Muscle layer of colon (tissue), 2 donors: ENCODE measurements at regions not wholly inside any gene's neighbourhood (a gene's known extent, or its start where the extent isn't known, plus 50 kb on each side); places are given as distances from the start of the nearest gene placed in this dataset.

ENCODE experiments used
- H3K27ac ChIP-seq: one replicate; pipeline ENCODE4 v1.7.0; 2013; ENCODE audit warnings: low read depth, mild to moderate bottlenecking, low read length, moderate library complexity
- H3K27me3 ChIP-seq, 2 donors: one replicate each; pipeline ENCODE4 v1.7.0; 2013; ENCODE audit warnings: low read length in 2 of 2, mild to moderate bottlenecking in 2 of 2; ENCODE audit not compliant: insufficient read depth in 2 of 2, control insufficient read depth in 1 of 2
- H3K36me3 ChIP-seq: one replicate; pipeline ENCODE4 v1.7.0; 2013; ENCODE audit warnings: mild to moderate bottlenecking, low read length; ENCODE audit not compliant: insufficient read depth
- H3K4me1 ChIP-seq: one replicate; pipeline ENCODE4 v1.7.0; 2013; ENCODE audit warnings: mild to moderate bottlenecking, low read length; ENCODE audit not compliant: insufficient read depth
- H3K4me3 ChIP-seq, 2 donors: one replicate each; pipeline ENCODE4 v1.7.0; 2013; ENCODE audit warnings: low read length in 2 of 2, low read depth in 1 of 2, mild to moderate bottlenecking in 1 of 2, moderate library complexity in 1 of 2
- H3K9ac ChIP-seq: one replicate; pipeline ENCODE4 v1.7.0; 2013; ENCODE audit warnings: low read length
- H3K9me3 ChIP-seq: one replicate; pipeline ENCODE4 v1.7.0; 2013; ENCODE audit warnings: mild to moderate bottlenecking, low read length
- donor health status: abdominal sarcoma.
- donor health status: Adenocarcinoma of cecum.

GRCh38 chr16:49078571-49078970 lies 203.1 kb downstream of the CBLN1 start:
- Histone ChIP-seq H3K27ac (no peak overlapping the region), H3K27me3 (no peaks in the 10 kb centered on the region), H3K4me1 (no peaks in the 10 kb centered on the region), H3K9ac (no peak overlapping the region), H3K36me3 (no peaks in the 10 kb centered on the region), H3K9me3 (no peaks in the 10 kb centered on the region), H3K4me3 (no peak overlapping the region)

- Histone ChIP-seq H3K27me3 (no peaks in the 10 kb centered on the region), H3K9me3 (no peaks in the 10 kb centered on the region), H3K4me1 (no peaks in the 10 kb centered on the region), H3K4me3 (no peak overlapping the region), H3K36me3 (no peaks in the 10 kb centered on the region), H3K9ac (no peak overlapping the region), H3K27ac (no peak overlapping the region)
Measured at GRCh38 chr16:49078104-49078503, 203.5 kb downstream of the CBLN1 start.

- Histone ChIP-seq H3K27ac (no peak overlapping the region), H3K4me3 (no peak overlapping the region), H3K9me3 (no peaks in the 10 kb centered on the region), H3K4me1 (no peaks in the 10 kb centered on the region), H3K9ac (no peak overlapping the region), H3K36me3 (no peaks in the 10 kb centered on the region), H3K27me3 (no peaks in the 10 kb centered on the region)
Measured at GRCh38 chr16:49075709-49076108, 205.9 kb downstream of the CBLN1 start.

GRCh38 chr16:49068224-49068623 lies 213.4 kb downstream of the CBLN1 start:
- Histone ChIP-seq H3K27ac (no peak overlapping the region), H3K9ac (no peak overlapping the region), H3K4me3 (no peak overlapping the region), H3K36me3 (no peaks in the 10 kb centered on the region), H3K4me1 (no peaks in the 10 kb centered on the region), H3K9me3 (no peaks in the 10 kb centered on the region), H3K27me3 (no peaks in the 10 kb centered on the region)

GRCh38 chr16:49067776-49068175 lies 213.9 kb downstream of the CBLN1 start:
- no peak overlapping the region for H3K4me3 ChIP-seq
- no peaks in the 10 kb centered on the region for H3K4me1 ChIP-seq
- no peaks in the 10 kb centered on the region for H3K9me3 ChIP-seq
- H3K27ac ChIP-seq = no peak overlapping the region
- H3K36me3 ChIP-seq = no peaks in the 10 kb centered on the region
- no peak overlapping the region for H3K9ac ChIP-seq
- no peaks in the 10 kb centered on the region for H3K27me3 ChIP-seq

- Histone ChIP-seq H3K27ac (no peak overlapping the region), H3K9ac (no peak overlapping the region), H3K27me3 (no peaks in the 10 kb centered on the region), H3K4me3 (no peak overlapping the region), H3K36me3 (no peaks in the 10 kb centered on the region), H3K4me1 (no peaks in the 10 kb centered on the region), H3K9me3 (no peaks in the 10 kb centered on the region)
Measured at GRCh38 chr16:49061137-49061714, 220.4 kb downstream of the CBLN1 start.

DNA sequence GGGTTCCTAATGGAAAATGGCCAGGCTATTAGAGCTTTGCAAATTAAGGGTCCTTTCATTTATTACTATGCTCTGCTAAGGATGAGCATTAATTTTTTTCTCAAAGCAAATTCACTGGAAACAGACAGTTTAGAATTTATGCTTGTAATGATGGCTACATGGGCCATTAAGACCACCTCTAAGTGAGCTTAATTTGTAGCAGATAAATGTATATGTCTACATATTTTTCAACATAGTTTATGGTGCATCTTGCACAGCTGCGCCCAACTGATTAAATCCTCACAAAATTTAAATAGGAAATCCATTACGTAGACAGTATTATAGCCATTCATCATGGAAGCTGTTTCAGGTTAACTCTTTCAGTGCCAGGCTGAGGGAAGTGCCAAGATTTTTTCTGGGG lies 220.9 kb downstream of the CBLN1 start:
- Histone ChIP-seq H3K36me3 (no peaks in the 10 kb centered on the region), H3K27me3 (no peaks in the 10 kb centered on the region), H3K4me1 (no peaks in the 10 kb centered on the region), H3K27ac (no peak overlapping the region), H3K9ac (no peak overlapping the region), H3K9me3 (no peaks in the 10 kb centered on the region), H3K4me3 (no peak overlapping the region)

- no peaks in the 10 kb centered on the region for H3K27me3 ChIP-seq
- no peak overlapping the region for H3K4me3 ChIP-seq
- H3K36me3 ChIP-seq = no peaks in the 10 kb centered on the region
- H3K4me1 ChIP-seq = no peaks in the 10 kb centered on the region
- H3K27ac ChIP-seq = no peak overlapping the region
- no peaks in the 10 kb centered on the region for H3K9me3 ChIP-seq
- no peak overlapping the region for H3K9ac ChIP-seq
Measured at GRCh38 chr16:49058382-49058781, 223.3 kb downstream of the CBLN1 start.

DNA sequence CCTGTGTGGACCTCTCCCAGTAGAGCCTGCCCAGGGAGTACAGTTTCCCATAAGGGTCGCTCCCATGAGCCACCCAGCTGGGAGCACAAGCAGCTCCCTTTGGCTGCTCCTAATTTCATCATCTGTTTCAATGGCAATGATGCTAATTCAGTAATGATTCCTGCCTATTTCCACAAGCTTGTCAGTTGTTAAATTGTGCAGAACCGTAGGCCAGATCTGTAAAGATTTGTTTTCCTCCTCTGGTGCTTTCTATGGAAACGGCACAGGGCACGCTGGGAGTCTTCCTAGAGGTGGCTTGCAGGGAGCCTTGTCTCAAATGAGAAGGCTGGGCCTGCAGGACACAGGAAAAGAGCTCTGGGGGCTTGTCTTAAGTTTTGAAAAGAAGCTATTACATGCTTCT lies 223.7 kb downstream of the CBLN1 start:
- H3K36me3 ChIP-seq = no peaks in the 10 kb centered on the region
- H3K9me3 ChIP-seq = no peaks in the 10 kb centered on the region
- no peak overlapping the region for H3K9ac ChIP-seq
- no peaks in the 10 kb centered on the region for H3K27me3 ChIP-seq
- no peak overlapping the region for H3K27ac ChIP-seq
- H3K4me3 ChIP-seq = no peak overlapping the region
- H3K4me1 ChIP-seq = no peaks in the 10 kb centered on the region

DNA sequence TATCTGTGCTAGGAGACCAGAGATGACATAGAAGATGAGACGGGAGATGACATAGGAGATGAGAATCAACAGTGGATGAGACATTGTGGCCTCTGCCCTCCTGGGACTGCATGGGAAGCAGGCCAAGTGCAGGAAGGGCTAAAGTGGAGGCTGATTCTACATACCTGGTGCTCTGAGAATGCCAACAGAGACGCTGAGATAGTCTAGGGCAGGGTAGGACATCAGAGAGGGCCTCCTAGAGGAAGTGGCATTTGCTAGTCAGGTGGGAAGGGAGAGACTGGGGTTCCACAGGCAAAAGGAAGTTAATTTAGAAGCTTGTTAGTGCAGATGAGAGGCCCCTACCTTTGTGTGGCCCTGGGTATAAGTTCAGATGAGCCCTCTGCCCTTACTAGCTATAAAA lies 224.2 kb downstream of the CBLN1 start:
- H3K9me3 ChIP-seq = no peaks in the 10 kb centered on the region
- H3K36me3 ChIP-seq = no peaks in the 10 kb centered on the region
- no peaks in the 10 kb centered on the region for H3K27me3 ChIP-seq
- no peak overlapping the region for H3K9ac ChIP-seq
- H3K4me1 ChIP-seq = no peaks in the 10 kb centered on the region
- H3K4me3 ChIP-seq = no peak overlapping the region
- H3K27ac ChIP-seq = no peak overlapping the region

GRCh38 chr16:49056546-49056945 lies 225.1 kb downstream of the CBLN1 start:
- H3K27me3 ChIP-seq = no peaks in the 10 kb centered on the region
- no peak overlapping the region for H3K4me3 ChIP-seq

GRCh38 chr16:49055824-49056545 lies 225.7 kb downstream of the CBLN1 start:
- Histone ChIP-seq H3K27ac (no peak overlapping the region), H3K9me3 (no peaks in the 10 kb centered on the region), H3K36me3 (no peaks in the 10 kb centered on the region), H3K9ac (no peak overlapping the region), H3K27me3 (no peaks in the 10 kb centered on the region), H3K4me1 (peaks cover 11% of the 10 kb centered on the region), H3K4me3 (no peak overlapping the region)

More at GRCh38 chr16:49056546-49056945, 225.1 kb downstream of the CBLN1 start:
- peaks cover 5% of the 10 kb centered on the region for H3K4me1 ChIP-seq
- no peak overlapping the region for H3K9ac ChIP-seq
- H3K27ac ChIP-seq = no peak overlapping the region
- no peaks in the 10 kb centered on the region for H3K36me3 ChIP-seq
- H3K9me3 ChIP-seq = no peaks in the 10 kb centered on the region
